HG03521 (cell line): ENCODE measurements at regions not wholly inside any gene's neighbourhood (a gene's known extent, or its start where the extent isn't known, plus 50 kb on each side); places are given as distances from the start of the nearest gene placed in this dataset.

Source experiments
- ATAC-seq: cut with Tn5 transposase; IDR thresholded peaks from one replicate; pipeline ENCODE4 v1.9.1; 2021; ENCODE audit warnings: mild to moderate bottlenecking, moderate library complexity; ENCODE audit not compliant: unreplicated experiment

- no peak for ATAC-seq
Observed at GRCh38 chr6:3997177-3997770, 81.7 kb downstream of the FAM217A start.

- no peak for ATAC-seq
Observed at GRCh38 chr6:3999800-4000661, 78.9 kb downstream of the FAM217A start.

GRCh38 chr6:4004249-4004648 lies 74.7 kb downstream of the FAM217A start:
- ATAC-seq: no peak

GRCh38 chr6:4008324-4009047 lies 70.5 kb downstream of the FAM217A start:
- ATAC-seq: no peak

- no peak for ATAC-seq
Observed at GRCh38 chr6:4009486-4009885, 69.5 kb downstream of the FAM217A start.

- ATAC-seq: no peak
Observed at GRCh38 chr6:4010048-4010447, 68.9 kb downstream of the FAM217A start.

GRCh38 chr6:4010689-4011090 lies 68.2 kb downstream of the FAM217A start:
- no peak for ATAC-seq

GRCh38 chr6:4012826-4013225 lies 66.1 kb downstream of the FAM217A start:
- no peak for ATAC-seq

GRCh38 chr6:4017058-4017739 lies 61.7 kb downstream of the FAM217A start:
- ATAC-seq: no peak

- ATAC-seq: no peak
Observed at GRCh38 chr6:4017834-4018170, 61.1 kb downstream of the FAM217A start.

GRCh38 chr6:4018171-4018923 lies 60.6 kb downstream of the FAM217A start:
- ATAC-seq: peak; percentile 62
